ENCODE measurements at regions not wholly inside any gene's neighbourhood (a gene's known extent, or its start where the extent isn't known, plus 50 kb on each side); places are given as distances from the start of the nearest gene placed in this dataset.

- 19% methylated on average over 4 of the region's 4 CpGs for WGBS (ENCODE audit: insufficient coverage, low coverage, missing lambda C conversion rate)
- H3K9ac ChIP-seq (ENCODE audit: insufficient read depth in 1 of 2, low read depth in 2 of 2, low read length in 2 of 2): no peak overlapping the region
- H3K9me3 ChIP-seq (replicated peaks; ENCODE audit: control insufficient read depth, insufficient read depth, low read depth, low read length): no peaks in the 10 kb centered on the region
- no peak overlapping the region for H3K4me3 ChIP-seq
- FAIRE-seq: no peak
- H3K36me3 ChIP-seq (ENCODE audit: control insufficient read depth, insufficient read depth, low read length): no peaks in the 10 kb centered on the region
- H4K20me1 ChIP-seq (replicated peaks; ENCODE audit: control insufficient read depth, insufficient read depth, low read length): no peaks in the 10 kb centered on the region
- in situ Hi-C loops (cut with MboI) (no loop called here), intact Hi-C loops (cut with micrococcal nuclease) (no loop called here)
- no peak overlapping the region for H2AFZ ChIP-seq (ENCODE audit: low read depth, low read length)
- no TSS peak for BruUV-seq (replicated peaks)
- peaks cover 0 to 11% of the 10 kb centered on the region in 2 experiments; a peak in 2 of 5 replicates for H3K27me3 ChIP-seq (ENCODE audit: control insufficient read depth in 2 of 2, insufficient read depth in 2 of 2, low read length in 2 of 2)
- ChIA-PET CTCF (ENCODE audit: low intra/inter-chr PET ratio) (no interaction called here), POLR2A (interaction anchor here (0.9 kb wide), 1 partner anchor 154 kb away, joined by 3 read pairs; no protein-coding TSS in a partner anchor)
- DNase-seq (ENCODE audit: extremely low read depth in 1 of 4, low spot score in 3 of 4): no peak
- no peak overlapping the region for H3K27ac ChIP-seq (ENCODE audit: extremely low read depth, low read depth, low read length)
- H3K79me2 ChIP-seq (ENCODE audit: control insufficient read depth, insufficient read depth, low read length): no peaks in the 10 kb centered on the region
- ATAC-seq: no peak
- H3K9me1 ChIP-seq (ENCODE audit: control insufficient read depth, insufficient read depth, low read length): no peaks in the 10 kb centered on the region
- TF ChIP-seq ZNF124 (CRISPR knock-in tag; IDR thresholded peaks at IDR 0.05) (no peak), SIN3B (IDR thresholded peaks at IDR 0.05; ENCODE audit: low read depth) (no peak), SNIP1 (IDR thresholded peaks at IDR 0.05; ENCODE audit: low read depth) (no peak), ZBTB9 (CRISPR knock-in tag; IDR thresholded peaks at IDR 0.05) (no peak), RBM14 (IDR thresholded peaks at IDR 0.05; ENCODE audit: borderline replicate concordance, insufficient read depth, low read depth, low read length) (no peak), ZNF77 (CRISPR knock-in tag; IDR thresholded peaks at IDR 0.05) (no peak), CCNT2 (IDR thresholded peaks at IDR 0.05; ENCODE audit: borderline replicate concordance, extremely low read depth, insufficient read length, low read depth, low read length) (no peak), HSF4 (CRISPR knock-in tag; IDR thresholded peaks at IDR 0.05; ENCODE audit: borderline replicate concordance) (no peak), NR2C2 (CRISPR knock-in tag; IDR thresholded peaks at IDR 0.05) (no peak), NR2C2 (tag; IDR thresholded peaks at IDR 0.05) (no peak), ZNF75A (CRISPR knock-in tag; IDR thresholded peaks at IDR 0.05) (no peak), MCM2 (IDR thresholded peaks at IDR 0.05; ENCODE audit: low read depth) (no peak), TAF1 (IDR thresholded peaks at IDR 0.05; ENCODE audit: control insufficient read depth, extremely low read depth, insufficient read depth, low read length, severe bottlenecking) (no peak), ZNF584 (CRISPR knock-in tag; IDR thresholded peaks at IDR 0.05; ENCODE audit: low read depth) (no peak), MIER1 (IDR thresholded peaks at IDR 0.05; ENCODE audit: low read depth) (no peak), ARNT (IDR thresholded peaks at IDR 0.05) (no peak), SRSF3 (IDR thresholded peaks at IDR 0.05; ENCODE audit: insufficient read depth, low read length) (no peak), HNRNPH1 (optimal IDR thresholded peaks at IDR 0.05; ENCODE audit: low read depth, low read length) (no peak)
- TF ChIP-seq, protein P1, sequence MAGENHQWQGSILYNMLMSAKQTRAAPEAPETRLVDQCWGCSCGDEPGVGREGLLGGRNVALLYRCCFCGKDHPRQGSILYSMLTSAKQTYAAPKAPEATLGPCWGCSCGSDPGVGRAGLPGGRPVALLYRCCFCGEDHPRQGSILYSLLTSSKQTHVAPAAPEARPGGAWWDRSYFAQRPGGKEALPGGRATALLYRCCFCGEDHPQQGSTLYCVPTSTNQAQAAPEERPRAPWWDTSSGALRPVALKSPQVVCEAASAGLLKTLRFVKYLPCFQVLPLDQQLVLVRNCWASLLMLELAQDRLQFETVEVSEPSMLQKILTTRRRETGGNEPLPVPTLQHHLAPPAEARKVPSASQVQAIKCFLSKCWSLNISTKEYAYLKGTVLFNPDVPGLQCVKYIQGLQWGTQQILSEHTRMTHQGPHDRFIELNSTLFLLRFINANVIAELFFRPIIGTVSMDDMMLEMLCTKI (IDR thresholded peaks at IDR 0.05; ENCODE audit: partially characterized antibody): no peak
- TF ChIP-seq, protein P2, sequence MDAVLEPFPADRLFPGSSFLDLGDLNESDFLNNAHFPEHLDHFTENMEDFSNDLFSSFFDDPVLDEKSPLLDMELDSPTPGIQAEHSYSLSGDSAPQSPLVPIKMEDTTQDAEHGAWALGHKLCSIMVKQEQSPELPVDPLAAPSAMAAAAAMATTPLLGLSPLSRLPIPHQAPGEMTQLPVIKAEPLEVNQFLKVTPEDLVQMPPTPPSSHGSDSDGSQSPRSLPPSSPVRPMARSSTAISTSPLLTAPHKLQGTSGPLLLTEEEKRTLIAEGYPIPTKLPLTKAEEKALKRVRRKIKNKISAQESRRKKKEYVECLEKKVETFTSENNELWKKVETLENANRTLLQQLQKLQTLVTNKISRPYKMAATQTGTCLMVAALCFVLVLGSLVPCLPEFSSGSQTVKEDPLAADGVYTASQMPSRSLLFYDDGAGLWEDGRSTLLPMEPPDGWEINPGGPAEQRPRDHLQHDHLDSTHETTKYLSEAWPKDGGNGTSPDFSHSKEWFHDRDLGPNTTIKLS (IDR thresholded peaks at IDR 0.05; ENCODE audit: borderline replicate concordance, low read depth): no peak
- H3K4me1 ChIP-seq (replicated peaks in 1 of 2; ENCODE audit: control insufficient read depth in 2 of 2, insufficient read depth in 2 of 2, low read length in 2 of 2): peaks cover 0 to 24% of the 10 kb centered on the region in 2 experiments; a peak in 3 of 5 replicates
- no peak overlapping the region for H3K4me2 ChIP-seq (ENCODE audit: insufficient read depth, low read length)
These were observed 61.9 kb upstream of the SMNDC1 start for GRCh38 chr10:110366635-110367034.

Measured in K562 (cell line).